ENCODE measurements at regions not wholly inside any gene's neighbourhood (a gene's known extent, or its start where the extent isn't known, plus 50 kb on each side); places are given as distances from the start of the nearest gene placed in this dataset.
A peak's percentile ranks its signal among the peaks of the same experiment; 100 is the strongest.
"Not testable (repeated sequence)": the region's sequence is repeated elsewhere in the genome, so short reads cannot be mapped to it uniquely, and the experiment has no call there.

DNA sequence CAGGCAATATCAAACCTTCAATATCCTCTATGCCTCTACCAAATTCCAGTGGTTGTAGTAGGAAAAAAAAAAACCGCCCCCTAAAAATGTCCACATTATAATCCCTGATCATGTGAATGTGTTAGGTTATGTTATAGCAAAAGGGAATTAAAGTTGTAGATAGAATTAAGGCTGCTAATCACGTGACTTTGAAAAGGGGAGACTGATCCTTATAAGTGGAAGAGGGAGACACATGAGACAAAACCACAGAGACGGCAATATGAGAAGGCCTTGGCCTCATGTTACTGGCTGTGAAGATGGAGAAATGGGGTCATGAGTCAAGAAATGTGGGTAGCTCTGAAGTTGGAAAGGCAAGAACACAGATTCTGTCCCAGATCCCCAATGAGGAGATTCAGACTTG lies 1711.3 kb downstream of the KHDRBS2 start:
- not testable (repeated sequence) for DNase-seq

DNA sequence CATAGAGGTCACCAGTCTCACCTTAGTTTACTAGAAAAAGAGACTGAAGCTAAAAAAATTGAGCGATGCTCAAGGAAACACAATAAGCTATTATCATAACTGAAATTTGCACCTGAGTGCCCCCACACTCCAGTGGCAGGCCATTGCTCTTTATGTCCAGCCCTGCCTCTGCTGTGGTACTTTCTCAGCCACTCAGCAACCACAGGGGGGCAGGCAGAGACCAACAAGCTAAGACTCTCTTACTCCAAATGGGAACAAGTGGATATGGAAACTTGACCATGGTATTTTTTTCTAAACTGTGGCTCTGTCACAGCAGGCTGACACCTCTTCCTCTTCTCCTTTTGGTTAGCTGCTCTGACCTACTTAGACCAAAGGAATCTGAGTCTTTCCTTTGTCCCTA lies 1713.4 kb downstream of the KHDRBS2 start:
- DNase-seq = peak in 6 of 51 donors; percentile 1 to 5 (median 2)

DNA sequence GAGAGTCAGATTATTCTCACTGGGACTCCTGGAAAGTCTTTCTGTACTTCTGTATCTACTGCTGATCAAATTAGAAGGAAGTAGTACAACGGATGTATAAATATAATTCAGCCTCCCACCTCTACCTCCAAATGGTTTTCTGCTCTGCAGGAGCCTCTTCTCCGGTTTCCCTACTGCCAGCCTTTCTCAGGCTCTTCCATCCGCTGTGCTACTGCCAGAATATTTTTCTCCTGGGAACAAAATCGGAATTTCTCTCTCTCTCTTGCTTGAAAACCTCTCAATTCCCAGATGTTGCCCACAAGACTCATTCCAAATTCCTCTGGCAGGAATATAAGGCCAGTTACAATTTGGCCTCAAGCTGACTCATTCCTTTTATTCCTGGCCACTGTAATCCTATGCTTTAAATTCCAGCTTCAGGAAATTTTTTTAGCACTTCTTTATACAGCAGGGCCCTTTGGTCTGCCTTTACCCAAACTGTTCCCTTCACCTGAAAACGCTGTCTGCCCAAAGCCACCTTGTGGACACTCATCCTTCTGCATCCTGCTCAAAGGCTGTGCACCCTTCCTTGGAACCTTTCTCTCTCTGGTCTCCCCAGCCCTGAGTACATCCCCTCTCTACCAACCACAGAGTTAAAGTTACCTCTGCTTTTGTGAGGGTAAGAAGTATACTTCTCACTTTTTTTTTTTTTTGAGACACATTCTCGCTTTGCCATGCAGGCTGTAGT lies 1714.6 kb downstream of the KHDRBS2 start:
- not testable (repeated sequence) for DNase-seq

DNA sequence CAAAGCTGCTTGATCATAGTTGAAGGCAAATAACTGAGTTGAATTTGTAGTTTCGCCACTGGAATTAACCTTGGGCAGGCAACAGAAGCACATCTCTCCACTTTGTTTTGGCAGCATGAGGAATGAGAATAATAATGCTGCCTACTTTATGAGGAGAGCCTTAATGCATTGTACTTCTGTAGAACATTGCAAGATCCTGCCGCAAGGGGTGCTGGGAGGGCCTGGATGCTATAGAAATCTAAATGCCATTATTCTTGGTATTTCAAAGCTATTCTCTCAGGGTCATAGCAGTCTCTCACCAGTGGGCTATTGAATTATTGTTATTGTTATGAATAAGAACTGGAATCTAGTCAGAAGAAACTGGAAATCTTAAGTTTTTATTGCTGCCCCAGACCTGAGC lies 1715.4 kb downstream of the KHDRBS2 start:
- DNase-seq = not testable (repeated sequence)

DNA sequence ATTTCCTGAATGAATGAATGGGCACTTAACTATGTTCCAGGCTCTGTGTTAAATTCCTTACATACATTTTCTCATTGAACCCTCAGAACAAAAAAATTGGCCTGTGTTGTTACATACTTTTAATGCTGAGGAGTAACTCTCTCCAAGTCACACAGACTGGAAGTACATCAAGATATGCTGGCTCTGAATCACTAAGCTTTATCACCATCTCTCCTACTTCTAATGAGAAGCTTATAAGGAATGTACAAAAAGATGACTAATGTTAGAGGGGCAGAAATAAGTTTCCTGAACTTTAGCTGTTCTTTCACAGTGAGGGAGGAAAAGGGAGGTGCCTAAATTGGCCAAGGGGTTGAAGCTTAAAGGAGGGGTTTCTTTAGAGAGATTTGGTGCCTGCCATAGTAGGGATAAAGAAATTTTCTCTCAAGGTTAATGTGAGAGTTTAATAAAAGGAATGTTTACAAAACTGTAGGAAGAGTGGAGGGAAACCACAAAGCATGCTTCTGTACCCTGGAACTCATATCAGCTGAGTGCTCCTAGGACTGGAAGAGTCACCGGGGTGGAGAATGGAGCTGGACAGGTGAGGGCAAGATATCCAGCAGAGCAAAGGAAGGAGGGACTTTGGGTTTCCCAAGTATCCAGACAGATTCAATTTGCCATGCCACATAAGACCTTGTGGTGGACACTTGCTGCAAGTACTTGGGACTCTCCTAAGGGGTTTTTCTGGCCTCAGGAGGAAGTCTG lies 1718.4 kb downstream of the KHDRBS2 start:
- DNase-seq = not testable (repeated sequence)

DNA sequence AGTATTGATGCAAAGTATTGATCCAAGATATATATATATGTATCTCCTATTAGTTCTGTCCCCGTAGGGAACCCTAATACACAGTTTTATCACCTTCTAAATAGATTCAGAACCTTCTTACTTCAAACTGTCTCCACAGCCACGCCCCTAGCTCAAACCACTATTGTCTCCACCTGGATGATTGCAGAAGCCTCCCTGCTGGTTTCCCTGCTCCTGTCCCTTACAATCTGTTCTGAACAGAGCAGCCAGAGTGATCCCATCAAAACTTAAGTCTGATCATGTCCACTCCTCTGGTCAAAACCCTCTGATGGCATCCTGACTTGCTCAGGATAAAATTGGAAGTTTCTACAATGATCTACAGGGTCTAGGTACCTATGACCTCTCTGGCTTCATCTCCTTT lies 1719.6 kb downstream of the KHDRBS2 start:
- not testable (repeated sequence) for DNase-seq

DNA sequence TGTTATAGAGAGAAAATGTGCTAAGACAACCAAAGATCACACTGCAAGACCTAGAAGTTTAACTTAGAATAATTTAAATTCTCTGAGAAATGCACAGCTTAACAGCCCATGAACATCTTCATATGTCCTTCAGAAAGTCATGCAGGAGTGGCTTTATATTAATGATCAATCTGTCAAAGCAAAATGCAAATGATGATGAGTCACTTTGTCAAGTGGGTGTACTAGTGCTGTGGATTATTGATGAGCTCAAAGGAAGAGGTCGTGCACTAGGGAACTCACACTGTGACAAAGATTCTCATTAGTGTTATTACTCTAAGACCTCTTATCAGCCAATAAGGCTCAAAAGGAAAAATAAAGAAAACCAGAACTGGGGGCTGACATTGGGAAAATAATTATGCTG lies 1726.3 kb downstream of the KHDRBS2 start:
- DNase-seq = not testable (repeated sequence)

DNA sequence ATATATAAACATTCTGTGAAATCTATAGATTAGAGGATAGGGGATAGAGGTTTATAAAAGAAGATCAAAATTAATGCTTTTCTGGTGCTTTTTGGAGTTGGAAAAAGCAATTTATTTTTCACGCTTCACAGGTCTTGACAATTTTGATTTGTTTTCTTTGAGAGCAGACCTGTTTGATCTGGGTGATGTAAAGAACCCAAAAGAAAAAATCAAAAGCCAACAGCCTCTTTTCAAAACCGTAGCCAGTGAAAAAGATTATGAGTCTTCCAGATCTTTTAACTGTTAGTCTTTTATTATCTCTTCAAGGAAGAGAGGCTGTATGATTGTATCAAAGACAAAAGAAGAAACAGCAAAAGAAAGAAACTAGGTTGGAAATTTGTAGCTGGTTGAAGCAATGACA lies 1738.7 kb downstream of the KHDRBS2 start:
- not testable (repeated sequence) for DNase-seq

DNA sequence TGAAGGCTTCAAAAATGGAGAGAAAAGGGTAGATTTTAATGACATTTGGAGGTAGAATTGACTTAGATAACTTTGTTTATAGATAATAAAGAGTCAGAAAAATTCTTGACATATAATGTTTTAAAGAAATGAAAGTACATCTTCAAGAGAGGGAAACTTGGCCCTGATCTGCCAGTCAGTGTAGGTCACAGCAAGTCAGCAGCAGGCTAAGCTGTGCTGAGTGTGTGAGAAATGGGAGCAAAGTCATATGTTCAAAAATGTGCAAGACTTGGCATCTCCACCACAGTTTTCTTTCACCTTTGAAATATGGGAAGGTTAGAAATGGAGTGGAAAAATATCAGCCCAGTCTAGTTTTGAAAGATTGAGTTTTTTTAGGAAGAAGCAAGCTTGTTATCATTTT lies 1761.3 kb downstream of the KHDRBS2 start:
- DNase-seq = not testable (repeated sequence)

DNA sequence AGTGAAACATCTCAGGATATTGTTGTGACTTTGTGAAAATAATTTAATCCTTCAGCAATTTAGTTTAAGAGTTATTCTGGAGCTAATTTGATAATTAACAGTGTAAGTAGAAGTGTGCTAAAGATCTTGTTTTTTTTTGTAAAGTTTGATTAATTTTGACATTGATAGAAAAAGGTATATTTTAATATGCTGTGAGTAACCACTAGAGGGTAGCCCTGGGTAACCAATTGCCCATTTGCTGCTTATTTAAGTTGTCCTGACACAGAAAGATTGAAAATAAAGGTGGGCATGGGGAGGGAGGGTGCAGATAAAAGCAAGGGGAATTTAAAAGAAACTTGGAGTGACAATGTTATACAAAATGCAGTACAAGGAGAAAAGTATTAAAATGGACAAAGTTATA lies 1808.3 kb downstream of the KHDRBS2 start:
- DNase-seq = not testable (repeated sequence)

DNA sequence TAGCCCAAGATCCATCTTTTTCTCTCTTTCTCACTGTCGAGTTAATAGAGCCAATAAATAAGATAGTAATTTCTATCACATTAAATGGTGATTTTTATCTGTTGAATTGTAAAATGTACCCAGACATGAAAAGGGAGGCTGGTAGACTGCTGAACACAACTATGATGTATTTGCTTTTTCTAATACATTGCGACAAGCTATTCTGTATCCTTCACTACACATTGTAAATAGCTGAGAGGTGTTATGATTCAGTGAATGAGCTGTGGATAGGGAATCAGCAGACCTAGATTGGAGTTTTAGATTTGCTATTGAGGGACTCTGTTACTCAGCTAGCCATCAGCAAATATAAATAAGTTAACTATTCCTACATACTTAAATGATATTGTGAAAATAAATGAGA lies 1812.2 kb downstream of the KHDRBS2 start:
- not testable (repeated sequence) for DNase-seq

DNA sequence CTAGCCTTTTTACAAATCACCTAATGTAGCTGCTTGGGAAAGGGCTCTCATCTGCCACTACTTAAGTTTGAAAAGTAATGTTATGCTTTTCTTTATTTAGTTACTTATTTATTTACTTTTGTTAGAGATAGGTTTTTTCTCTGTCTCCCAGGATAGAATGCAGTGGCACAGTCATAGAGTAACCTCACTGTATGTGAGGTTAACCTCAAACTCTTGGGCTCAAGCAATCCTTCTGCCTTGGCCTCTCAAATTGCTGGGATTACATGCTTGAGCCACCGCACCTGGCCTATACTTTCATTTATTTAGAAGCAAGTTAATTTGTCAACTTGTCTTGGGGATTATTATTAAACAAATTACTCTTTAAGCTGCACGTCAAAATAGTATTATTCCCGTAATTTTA lies 1814.6 kb downstream of the KHDRBS2 start:
- not testable (repeated sequence) for DNase-seq

DNA sequence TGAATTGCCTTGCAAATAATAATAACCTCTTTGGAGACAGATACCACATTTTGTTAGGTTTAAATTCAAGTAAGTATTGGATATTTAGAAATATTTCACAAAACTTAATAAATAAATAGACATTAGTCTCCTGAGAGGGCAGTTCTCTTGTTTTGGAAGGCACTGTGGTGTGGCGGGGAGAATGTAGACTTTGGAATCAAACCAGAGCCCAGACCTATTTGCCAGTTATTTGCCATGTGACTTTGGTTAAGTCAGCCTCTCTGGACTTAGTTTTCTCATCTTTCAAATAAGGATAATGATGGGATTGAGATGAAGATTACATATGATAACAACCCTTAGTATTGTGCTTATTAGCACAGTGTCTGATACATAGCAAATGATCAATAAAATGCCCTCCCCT lies 1835.6 kb downstream of the KHDRBS2 start:
- not testable (repeated sequence) for DNase-seq

DNA sequence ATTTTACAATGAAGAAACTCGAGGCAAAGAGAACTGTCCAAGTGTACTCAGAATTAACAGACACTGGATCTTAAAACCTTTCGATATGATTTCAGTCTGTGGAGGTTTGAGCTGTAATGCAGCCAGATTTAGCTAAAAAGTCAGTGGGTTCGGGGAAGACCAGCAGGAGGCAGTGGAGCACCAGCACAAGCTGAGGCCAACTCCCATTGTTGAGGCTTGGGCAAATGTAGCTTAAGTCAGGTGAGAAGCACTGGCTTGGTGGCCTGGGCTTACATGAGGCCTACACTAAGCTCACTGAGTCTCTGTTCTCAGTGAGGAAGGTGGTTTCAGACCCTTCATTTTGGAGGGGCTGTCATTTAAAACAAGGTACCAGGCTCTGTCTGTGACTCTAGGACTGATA lies 1841.5 kb downstream of the KHDRBS2 start:
- DNase-seq = not testable (repeated sequence)

DNA sequence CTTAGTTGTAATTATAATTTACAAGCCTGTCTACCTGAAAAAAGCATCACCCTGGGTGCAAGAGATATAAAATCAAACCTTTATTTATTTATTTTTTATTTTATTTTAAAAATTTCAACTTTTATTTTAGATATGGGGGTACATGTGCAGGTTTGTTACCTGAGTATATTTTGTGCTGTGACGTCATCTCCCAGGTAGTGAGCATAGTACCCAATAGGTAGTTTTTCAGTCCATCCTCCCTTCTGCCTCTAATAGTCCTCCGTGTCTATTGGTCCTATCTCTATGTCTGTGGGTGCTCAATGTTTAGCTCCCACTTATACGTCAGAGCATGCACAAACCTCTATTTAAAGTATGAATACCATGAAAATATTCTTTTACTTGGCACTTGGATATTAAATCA lies 1846.3 kb downstream of the KHDRBS2 start:
- DNase-seq = not testable (repeated sequence)

DNA sequence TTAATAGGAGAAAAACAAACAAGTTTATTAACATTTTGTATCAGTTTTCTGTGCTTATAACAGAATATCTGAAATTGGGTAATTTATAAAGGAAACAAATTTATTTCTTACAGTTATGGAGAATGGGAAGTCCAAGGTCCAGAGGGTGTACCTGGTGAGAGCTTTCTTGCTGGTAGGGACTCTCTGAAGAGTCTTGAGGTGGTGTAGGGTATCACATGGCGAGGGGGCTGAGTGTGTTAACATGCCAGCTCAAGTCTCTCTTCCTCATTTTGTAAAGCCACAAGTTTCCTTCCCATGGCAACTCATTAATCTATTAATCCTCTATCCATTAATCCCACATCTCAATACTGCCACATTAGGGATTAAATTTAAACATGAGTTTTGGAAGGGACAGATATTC lies 1863.3 kb downstream of the KHDRBS2 start:
- not testable (repeated sequence) for DNase-seq

DNA sequence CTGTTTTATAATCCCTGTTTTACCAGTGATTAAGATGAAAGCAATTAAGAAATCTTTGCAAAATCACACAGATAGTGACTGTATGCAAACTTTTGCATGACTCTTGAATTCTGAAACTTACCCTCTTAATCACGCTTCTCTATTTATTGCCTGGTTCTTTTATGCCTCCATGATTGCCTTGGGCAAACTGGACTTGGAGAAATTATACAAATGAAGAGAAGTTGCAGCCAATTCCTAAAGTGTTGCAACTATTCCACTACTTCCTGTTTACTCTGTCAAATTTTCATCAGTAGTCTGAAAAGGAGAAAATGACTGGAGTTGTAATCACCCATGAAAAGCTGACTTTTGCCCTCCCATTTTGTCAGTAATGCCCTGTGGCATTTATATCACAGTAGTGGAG lies 1869.9 kb downstream of the KHDRBS2 start:
- DNase-seq = not testable (repeated sequence)

DNA sequence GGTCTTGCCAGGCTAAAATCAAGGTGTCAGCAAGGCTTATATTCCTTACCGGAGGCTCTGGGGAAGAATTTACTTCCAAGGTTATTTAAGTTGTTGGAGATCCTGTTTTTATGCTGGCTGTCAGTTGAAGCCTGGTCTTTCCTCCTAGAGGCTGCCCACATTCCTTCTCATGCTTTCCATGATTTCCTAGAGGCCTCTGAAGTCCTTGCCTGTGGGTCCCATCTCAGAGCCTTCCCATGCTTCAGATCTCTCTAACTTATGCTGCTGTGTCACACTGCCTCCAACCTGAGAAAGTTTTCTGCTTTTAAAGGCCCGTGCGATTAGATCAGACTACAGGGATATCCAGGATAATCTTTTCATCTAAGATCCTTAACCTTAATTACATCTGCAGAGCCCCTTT lies 1877.3 kb downstream of the KHDRBS2 start:
- not testable (repeated sequence) for DNase-seq

DNA sequence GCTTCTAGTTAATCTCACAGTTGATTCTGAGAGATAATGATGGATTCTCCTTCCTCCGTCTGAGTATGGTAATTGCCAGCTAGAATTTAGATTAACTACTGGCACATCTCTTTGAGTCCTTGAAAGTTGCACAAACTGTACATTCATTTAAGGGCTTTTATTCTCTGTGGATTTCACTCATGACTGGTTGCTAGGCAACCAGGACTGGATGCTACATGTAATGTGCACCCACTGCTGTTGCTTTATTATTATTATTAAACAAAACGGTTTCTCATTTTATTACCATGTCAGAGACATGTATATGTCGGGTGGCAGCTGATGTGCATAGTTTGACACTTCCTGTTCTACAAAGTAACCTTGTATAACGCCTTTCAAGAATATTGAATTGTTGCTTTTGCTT lies 1882.8 kb downstream of the KHDRBS2 start:
- not testable (repeated sequence) for DNase-seq

DNA sequence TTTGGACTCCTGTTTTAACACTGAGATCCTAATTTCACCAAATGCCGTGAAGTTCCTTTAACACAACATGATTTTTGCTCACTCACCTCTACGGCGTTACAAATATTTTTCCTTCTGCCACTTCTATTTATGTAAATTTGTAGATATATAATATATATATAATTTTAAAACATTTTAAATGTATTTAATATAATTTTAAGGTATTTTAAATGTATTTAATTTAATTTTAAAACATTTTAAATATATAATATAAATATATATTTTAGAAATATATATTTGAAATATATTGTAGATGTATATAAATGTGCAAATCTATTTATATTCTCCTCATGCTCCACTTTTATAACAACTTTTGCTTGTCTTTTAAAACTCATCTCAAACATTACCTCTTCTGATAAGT lies 1883.5 kb downstream of the KHDRBS2 start:
- DNase-seq = not testable (repeated sequence)

DNA sequence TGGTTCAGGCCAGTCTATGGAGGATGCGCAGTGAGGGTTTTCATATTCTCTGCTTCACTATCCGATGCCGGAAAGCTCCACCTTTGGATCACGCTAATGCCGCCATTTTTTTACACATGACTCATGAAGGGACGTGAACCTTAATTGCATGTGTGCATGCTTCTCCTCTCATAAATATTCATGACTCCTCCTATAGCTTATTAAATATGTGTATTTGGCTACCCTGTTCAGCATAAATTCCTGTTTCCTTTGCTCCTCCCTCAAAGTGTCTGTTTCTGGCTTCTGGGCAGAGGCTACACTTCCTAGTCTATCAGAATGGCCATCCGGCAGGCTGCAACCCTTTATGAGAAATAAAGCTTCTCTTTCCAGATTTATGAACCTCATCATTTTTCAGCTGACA lies 1890.8 kb downstream of the KHDRBS2 start:
- DNase-seq = not testable (repeated sequence)

DNA sequence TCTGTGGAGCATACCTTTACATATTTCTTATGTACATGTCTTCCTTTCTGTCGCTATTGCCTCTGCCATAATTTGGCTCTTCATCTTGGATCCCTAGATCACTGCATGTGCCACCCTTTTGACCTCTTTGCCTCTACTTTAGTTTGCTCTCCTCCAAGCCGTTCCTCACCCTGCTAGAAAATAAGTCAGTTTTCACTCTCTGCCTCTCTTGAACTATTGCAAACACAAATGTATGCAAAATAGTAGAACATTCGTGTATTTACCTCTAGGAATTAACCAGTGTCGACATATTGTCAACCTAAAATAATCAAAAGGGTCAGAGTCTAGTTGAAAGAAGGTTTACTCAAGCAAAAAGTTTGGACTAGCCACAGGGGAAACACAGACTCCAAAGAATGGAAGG lies 1893.1 kb downstream of the KHDRBS2 start:
- not testable (repeated sequence) for DNase-seq

DNA sequence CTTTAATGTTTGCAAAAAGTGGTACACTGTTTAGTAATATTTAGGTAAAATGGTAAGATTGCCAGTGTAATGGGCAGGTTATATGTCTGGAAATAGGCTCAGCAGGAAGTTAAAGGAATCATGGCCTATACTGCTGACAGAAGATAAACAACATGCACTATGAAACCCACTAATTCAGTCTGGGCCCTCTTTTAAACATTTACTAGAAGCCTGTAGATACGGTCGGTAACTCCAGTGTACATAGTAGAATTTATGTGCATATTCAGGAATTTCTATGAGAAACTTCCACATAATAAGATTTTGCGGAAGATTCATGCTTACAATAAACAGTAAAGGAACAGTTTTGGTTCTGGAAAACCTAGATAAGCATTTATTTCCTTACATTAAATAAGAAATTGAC lies 1896.9 kb downstream of the KHDRBS2 start:
- not testable (repeated sequence) for DNase-seq
